AG10803 (cell line): ENCODE measurements at regions not wholly inside any gene's neighbourhood (a gene's known extent, or its start where the extent isn't known, plus 50 kb on each side); places are given as distances from the start of the nearest gene placed in this dataset.
A peak's percentile ranks its signal among the peaks of the same experiment; 100 is the strongest.

Experiments used
- DNase-seq: peaks from one replicate; pipeline ENCODE4 v3.0.0; 2010; ENCODE audit warnings: low read depth
- H3K4me3 ChIP-seq: 2 replicates; pipeline ENCODE4 v1.5.1; 2011; ENCODE audit warnings: mild to moderate bottlenecking, low read length, control low read depth
- CTCF ChIP-seq: conservative IDR thresholded peaks from 2 replicates; pipeline ENCODE4 v1.5.1; 2011; ENCODE audit warnings: mild to moderate bottlenecking, low read length, control low read depth, inconsistent platforms

GRCh38 chr10:44064987-44065787, 319.7 kb downstream of the CXCL12 start:
- TF ChIP-seq CTCF = no peak
- DNase-seq = peak; percentile 20
- no peak overlapping the region for H3K4me3 ChIP-seq

- no peak overlapping the region for H3K4me3 ChIP-seq
- no peak for DNase-seq
- TF ChIP-seq CTCF = no peak
Measured at GRCh38 chr10:44064317-44064716, 320.6 kb downstream of the CXCL12 start.

- H3K4me3 ChIP-seq = no peak overlapping the region
- no peak for DNase-seq
- no peak for TF ChIP-seq CTCF
Measured at GRCh38 chr10:44063686-44064085, 321.2 kb downstream of the CXCL12 start.

- TF ChIP-seq CTCF = no peak
- no peak for DNase-seq
- H3K4me3 ChIP-seq = no peak overlapping the region
Measured at GRCh38 chr10:44060719-44061118, 324.2 kb downstream of the CXCL12 start.

GRCh38 chr10:44060221-44060620, 324.7 kb downstream of the CXCL12 start:
- no peak for TF ChIP-seq CTCF
- DNase-seq = no peak
- H3K4me3 ChIP-seq = no peak overlapping the region

- H3K4me3 ChIP-seq = no peak overlapping the region
- TF ChIP-seq CTCF = no peak
- no peak for DNase-seq
Measured at GRCh38 chr10:44058259-44058658, 326.6 kb downstream of the CXCL12 start.
